T-helper 2 cell treated with Interferon-gamma antibody and Interleukin-4, amounts not matched to agents 5 μg/mL and 100 μg/mL, for 36 hours (primary cell): ENCODE measurements at regions not wholly inside any gene's neighbourhood (a gene's known extent, or its start where the extent isn't known, plus 50 kb on each side); places are given as distances from the start of the nearest gene placed in this dataset.

ENCODE experiments used
- DNase-seq: peaks from one replicate; pipeline ENCODE4 v3.0.0; 2021; ENCODE audit warnings: low spot score
- H3K27ac Mint-ChIP-seq: one replicate; pipeline ENCODE4 v1.8.0; 2021; ENCODE audit warnings: mild to moderate bottlenecking, mixed read lengths
- H3K27me3 Mint-ChIP-seq: one replicate; pipeline ENCODE4 v1.8.0; 2021; ENCODE audit warnings: low read depth, mixed read lengths
- H3K36me3 Mint-ChIP-seq: one replicate; pipeline ENCODE4 v1.8.0; 2021; ENCODE audit warnings: low read depth, mixed read lengths
- H3K4me1 Mint-ChIP-seq: one replicate; pipeline ENCODE4 v1.8.0; 2021; ENCODE audit warnings: low read depth, mixed read lengths
- H3K4me3 Mint-ChIP-seq: one replicate; pipeline ENCODE4 v1.8.0; 2022; ENCODE audit warnings: mild to moderate bottlenecking, moderate library complexity, mixed read lengths
- H3K9me3 Mint-ChIP-seq: one replicate; pipeline ENCODE4 v1.8.0; 2021; ENCODE audit warnings: mixed read lengths

DNA sequence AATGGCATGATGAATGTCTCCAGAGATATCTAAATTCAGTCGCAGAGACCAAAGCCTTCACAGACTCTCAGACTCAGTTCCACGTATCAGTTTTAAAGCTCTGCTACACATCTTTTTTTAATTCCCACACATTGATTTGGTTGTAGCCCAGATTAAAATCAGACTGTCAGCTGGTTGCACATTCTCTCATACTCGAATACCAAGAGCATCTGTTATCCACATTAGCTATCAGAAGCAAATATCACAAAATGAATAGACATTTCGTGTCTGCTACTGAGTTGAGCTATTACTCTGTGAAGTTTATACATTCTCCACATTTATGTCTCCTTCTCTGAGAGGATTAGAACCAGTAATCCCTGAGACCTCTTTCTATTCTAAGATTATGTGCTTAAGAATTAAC, 229.2 kb downstream of the GPAM start:
- Mint-ChIP-seq H3K36me3 (no peaks in the 10 kb centered on the region), H3K4me1 (no peaks in the 10 kb centered on the region), H3K27me3 (no peaks in the 10 kb centered on the region), H3K9me3 (peaks cover 14% of the 10 kb centered on the region), H3K27ac (no peak overlapping the region), H3K4me3 (no peak overlapping the region)
- no peak for DNase-seq

DNA sequence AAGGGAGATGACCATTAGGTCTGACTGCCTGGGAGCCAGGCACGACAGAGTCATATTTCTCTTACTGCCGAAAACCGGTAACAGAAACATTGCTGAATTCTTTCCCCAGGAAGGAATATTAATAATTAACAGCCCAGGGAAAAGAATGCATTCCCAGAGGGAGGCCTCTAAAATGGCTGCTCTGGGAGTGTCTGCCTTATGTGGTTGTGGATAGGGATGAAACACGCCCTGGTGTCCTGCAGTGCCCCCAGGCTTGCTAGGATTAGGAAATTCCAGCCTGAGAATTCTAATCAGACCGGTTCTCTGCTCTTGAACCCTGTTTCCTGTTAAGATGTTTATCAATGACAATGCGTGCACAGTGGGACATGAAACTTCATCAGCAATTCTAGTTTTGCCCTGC, 226.7 kb downstream of the GPAM start:
- H3K4me1 Mint-ChIP-seq: no peaks in the 10 kb centered on the region
- no peak for DNase-seq
- H3K9me3 Mint-ChIP-seq: peaks cover 14% of the 10 kb centered on the region
- H3K27ac Mint-ChIP-seq: no peak overlapping the region
- H3K36me3 Mint-ChIP-seq: no peaks in the 10 kb centered on the region
- no peaks in the 10 kb centered on the region for H3K27me3 Mint-ChIP-seq
- no peak overlapping the region for H3K4me3 Mint-ChIP-seq

DNA sequence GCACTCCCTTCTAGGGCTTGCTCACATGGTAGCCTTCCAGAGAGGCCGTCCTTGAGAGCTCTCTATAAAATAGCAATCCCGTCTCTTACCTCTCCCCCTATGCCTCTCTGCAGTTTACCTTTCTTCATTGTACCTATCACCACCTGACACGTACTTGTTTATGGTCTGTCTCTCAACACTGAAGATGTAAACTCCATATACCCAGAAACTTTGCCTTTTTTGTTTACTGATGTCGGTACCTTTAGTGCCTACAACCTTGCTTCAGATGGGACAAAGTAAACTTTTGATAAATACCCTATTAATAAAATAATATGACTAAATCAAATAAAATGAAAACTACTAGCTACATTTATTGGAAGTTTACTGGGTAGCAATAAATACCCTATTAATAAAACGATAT, 220.6 kb downstream of the GPAM start:
- Mint-ChIP-seq H3K36me3 (no peaks in the 10 kb centered on the region), H3K4me1 (no peaks in the 10 kb centered on the region), H3K27ac (no peak overlapping the region), H3K9me3 (peaks cover 3% of the 10 kb centered on the region), H3K4me3 (no peak overlapping the region), H3K27me3 (no peaks in the 10 kb centered on the region)
- no peak for DNase-seq

DNA sequence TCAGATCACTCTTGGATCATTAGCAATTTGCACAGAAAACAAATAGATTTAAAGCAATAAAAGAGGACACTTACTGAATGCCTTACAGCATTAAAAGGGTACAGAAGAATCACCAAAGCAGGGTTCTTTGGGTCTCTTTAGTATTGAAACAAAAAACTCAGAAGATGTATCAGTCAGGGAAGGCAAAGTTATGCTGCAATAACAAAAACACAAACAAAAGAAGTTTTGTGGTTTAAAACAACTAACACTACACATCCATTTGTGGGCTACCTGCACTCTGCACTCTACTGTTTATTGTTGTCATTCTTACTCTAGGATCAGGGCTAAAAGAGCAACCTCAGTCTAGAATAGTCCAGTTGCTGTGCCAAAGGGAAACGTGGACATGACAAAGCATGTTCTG, 216.4 kb downstream of the GPAM start:
- DNase-seq: no peak
- Mint-ChIP-seq H3K9me3 (peaks cover 3% of the 10 kb centered on the region), H3K27ac (no peak overlapping the region), H3K36me3 (no peaks in the 10 kb centered on the region), H3K4me3 (no peak overlapping the region), H3K4me1 (no peaks in the 10 kb centered on the region), H3K27me3 (no peaks in the 10 kb centered on the region)

DNA sequence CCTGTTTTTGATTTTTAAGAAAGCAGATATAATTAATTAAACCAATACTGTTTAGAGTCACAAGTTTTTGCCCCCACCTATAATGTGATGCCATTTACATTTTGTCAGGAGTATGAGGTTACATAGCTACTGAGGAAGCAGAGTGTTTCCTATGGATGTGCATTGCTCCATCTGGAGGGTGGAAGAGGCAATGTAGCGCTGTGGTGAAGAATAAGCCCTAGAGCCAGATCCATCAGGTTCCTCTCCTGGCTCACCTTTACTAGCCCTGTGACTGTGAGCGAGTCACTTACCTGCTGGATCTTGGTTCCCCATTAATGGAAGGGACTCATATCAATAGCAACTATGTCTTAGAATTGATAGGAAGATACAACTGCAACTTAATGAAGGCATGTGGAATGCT, 216.0 kb downstream of the GPAM start:
- Mint-ChIP-seq H3K27me3 (no peaks in the 10 kb centered on the region), H3K36me3 (no peaks in the 10 kb centered on the region), H3K4me3 (no peak overlapping the region), H3K9me3 (peaks cover 3% of the 10 kb centered on the region), H3K4me1 (no peaks in the 10 kb centered on the region), H3K27ac (no peak overlapping the region)
- DNase-seq: no peak

DNA sequence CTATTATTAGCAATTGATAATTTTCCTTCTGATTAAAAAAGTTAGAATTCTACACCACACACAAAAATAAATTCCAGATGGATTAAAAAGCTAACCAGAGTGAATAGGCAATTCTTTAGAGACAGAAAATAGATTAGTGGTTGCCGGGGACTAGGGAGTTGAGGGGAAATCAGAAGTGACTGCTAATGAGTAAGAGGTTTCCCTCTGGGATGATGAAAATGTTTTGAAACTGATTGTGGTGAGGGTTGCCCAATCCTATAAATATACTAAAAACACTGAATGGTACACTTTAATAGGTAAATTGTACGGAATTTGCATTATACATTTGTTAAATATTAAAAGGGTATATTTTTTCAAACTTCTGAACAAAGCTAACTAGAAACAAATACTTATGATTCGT, 214.9 kb downstream of the GPAM start:
- no peak for DNase-seq
- Mint-ChIP-seq H3K27ac (no peak overlapping the region), H3K4me3 (no peak overlapping the region), H3K36me3 (no peaks in the 10 kb centered on the region), H3K4me1 (no peaks in the 10 kb centered on the region), H3K9me3 (peaks cover 3% of the 10 kb centered on the region), H3K27me3 (no peaks in the 10 kb centered on the region)

DNA sequence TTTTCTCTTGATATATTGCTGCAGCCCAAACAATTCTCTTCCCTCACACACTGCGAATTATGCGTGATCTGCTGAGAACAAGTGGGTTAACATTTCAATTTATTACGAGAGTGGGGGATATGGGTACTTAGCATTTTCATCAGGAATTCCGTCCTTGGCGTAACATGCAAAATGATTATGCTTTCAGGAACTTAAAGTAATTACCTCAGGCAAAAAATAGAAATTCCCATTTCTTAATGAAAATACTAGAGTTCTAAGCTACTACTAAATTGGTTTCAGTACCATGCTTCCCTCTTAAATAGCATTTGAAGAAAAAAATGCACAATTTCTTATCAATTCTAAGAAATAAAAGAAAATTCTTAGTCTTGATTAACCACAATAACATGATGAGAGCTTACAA, 213.5 kb downstream of the GPAM start:
- no peak overlapping the region for H3K27ac Mint-ChIP-seq
- no peaks in the 10 kb centered on the region for H3K4me1 Mint-ChIP-seq

DNA sequence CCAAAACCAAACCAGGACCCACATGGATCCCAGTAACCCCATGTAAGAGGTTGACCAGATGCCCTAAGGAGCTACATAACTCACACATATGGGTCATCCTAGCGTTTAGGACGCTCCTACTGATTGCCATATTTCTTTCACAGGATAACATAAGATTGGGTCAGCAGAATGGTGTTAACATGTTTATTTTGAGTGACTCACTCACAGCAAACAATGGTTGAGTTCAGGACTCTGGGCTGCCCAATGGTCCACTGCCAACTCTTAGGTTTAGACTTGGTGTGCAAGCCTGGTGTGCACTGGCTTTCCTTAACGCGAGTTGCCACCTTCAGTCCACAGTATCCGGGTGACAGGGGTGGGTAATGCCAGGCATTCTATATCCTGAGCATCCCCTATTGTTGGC, 211.5 kb downstream of the GPAM start:
- Mint-ChIP-seq H3K4me3 (no peak overlapping the region), H3K27me3 (no peaks in the 10 kb centered on the region), H3K9me3 (no peaks in the 10 kb centered on the region), H3K27ac (no peak overlapping the region), H3K36me3 (no peaks in the 10 kb centered on the region), H3K4me1 (no peaks in the 10 kb centered on the region)
- DNase-seq: no peak

More for the DNA sequence above, 213.5 kb downstream of the GPAM start:
- Mint-ChIP-seq H3K9me3 (peaks cover 3% of the 10 kb centered on the region), H3K4me3 (no peak overlapping the region), H3K27me3 (no peaks in the 10 kb centered on the region), H3K36me3 (no peaks in the 10 kb centered on the region)
- DNase-seq: no peak

DNA sequence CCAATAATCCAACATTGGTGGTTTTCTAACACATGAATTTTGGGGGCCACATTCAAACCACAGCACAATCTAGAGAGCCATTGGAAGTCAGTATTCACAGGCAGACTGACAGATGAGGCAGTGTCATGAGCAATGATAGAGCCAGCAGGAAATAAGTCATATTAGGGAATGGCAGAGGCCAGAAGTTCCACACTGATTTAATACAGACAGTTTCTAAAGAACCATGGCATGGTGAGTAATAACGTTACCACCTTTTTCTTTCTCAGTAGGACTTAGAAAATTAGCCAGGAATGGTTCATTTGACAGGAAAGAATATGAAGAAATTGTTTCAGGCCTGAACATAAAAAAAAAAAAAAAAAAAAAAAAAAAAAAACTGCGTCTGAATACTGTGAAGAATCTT, 210.3 kb downstream of the GPAM start:
- no peaks in the 10 kb centered on the region for H3K27me3 Mint-ChIP-seq
- no peak overlapping the region for H3K4me3 Mint-ChIP-seq
- no peaks in the 10 kb centered on the region for H3K36me3 Mint-ChIP-seq
- no peak for DNase-seq
- H3K4me1 Mint-ChIP-seq: no peaks in the 10 kb centered on the region
- H3K9me3 Mint-ChIP-seq: no peaks in the 10 kb centered on the region
- no peak overlapping the region for H3K27ac Mint-ChIP-seq

DNA sequence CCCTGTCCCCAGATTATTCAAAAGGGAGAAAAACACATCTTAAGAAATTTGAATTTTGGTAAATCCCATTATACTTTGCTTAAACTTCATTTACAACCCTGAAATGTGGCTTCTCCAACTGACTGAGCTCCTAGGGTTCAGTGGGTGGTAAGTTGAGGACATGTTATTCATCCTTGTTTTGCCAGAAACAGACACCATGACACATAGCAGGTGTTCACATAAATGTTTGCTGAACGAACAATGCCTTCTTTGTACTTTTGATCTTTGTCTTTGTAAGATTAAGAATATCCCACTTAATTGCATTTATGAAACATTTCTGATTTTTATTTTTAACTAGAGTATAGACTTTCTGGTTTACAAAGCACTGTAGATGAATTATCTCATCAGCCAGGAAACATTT, 209.7 kb downstream of the GPAM start:
- Mint-ChIP-seq H3K27ac (no peak overlapping the region), H3K36me3 (no peaks in the 10 kb centered on the region), H3K4me3 (no peak overlapping the region), H3K4me1 (no peaks in the 10 kb centered on the region), H3K9me3 (no peaks in the 10 kb centered on the region), H3K27me3 (no peaks in the 10 kb centered on the region)
- no peak for DNase-seq

DNA sequence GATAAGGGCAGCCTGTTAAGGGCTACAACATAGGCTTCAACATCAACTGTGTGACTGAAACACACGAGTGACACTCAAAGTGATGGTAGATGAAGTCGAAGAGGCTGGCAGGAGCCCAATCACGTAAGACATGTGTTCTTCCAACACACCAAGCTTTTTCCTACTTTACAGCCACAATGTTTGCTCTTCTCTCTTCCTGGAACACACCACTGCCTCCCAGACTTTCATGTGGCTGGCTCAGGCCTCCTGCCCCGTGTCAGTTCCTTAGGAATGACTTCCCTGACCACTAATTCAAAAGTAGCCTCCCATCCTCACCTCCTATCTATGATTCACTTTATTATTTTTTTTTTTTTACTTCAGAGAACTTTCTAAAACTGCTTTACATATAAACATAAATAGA, 209.2 kb downstream of the GPAM start:
- H3K4me1 Mint-ChIP-seq: no peaks in the 10 kb centered on the region
- no peak for DNase-seq
- H3K27me3 Mint-ChIP-seq: no peaks in the 10 kb centered on the region
- no peak overlapping the region for H3K27ac Mint-ChIP-seq
- no peaks in the 10 kb centered on the region for H3K9me3 Mint-ChIP-seq
- H3K36me3 Mint-ChIP-seq: no peaks in the 10 kb centered on the region
- no peak overlapping the region for H3K4me3 Mint-ChIP-seq

DNA sequence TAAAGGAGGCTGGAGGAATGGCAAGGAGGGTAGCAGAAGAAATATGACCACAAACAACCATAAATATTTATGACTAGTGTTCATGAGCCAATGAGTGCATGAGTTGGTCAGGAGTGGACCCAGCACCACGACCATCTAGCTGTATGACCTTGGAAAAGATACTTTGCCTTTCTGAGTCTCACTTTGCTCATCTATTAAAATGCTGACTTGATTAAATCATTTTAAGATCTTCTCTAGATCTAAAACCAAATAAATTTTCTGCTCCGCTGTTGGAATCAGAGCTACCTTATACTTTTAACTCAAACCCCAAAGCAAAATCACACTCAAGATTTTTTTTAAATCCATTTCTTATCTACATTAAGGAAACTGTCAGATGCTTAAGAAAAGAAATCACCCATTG, 207.0 kb downstream of the GPAM start:
- Mint-ChIP-seq H3K4me1 (no peaks in the 10 kb centered on the region), H3K9me3 (no peaks in the 10 kb centered on the region), H3K36me3 (no peaks in the 10 kb centered on the region), H3K4me3 (no peak overlapping the region), H3K27ac (no peak overlapping the region), H3K27me3 (no peaks in the 10 kb centered on the region)
- no peak for DNase-seq

DNA sequence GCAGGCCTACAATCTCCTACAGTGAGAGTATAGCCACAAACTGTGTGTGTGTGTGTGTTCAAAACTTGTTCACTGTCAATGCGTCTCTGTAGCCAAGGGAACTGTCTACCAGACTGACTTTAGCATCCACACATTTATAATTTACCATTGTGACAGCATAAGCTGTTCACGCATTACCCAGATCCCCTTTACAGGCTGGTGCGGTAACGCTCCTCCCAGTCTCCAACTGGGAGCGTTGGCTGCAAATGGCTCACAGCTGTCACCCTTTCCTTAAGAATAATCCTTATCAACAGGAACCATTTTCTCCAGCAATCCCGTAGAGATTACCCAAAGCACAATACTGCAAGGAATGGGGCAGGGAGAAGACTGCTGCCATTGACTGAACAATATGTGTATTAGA, 199.5 kb downstream of the GPAM start:
- Mint-ChIP-seq H3K27me3 (no peaks in the 10 kb centered on the region), H3K4me3 (no peak overlapping the region), H3K9me3 (no peaks in the 10 kb centered on the region), H3K4me1 (no peaks in the 10 kb centered on the region), H3K36me3 (no peaks in the 10 kb centered on the region), H3K27ac (no peak overlapping the region)
- no peak for DNase-seq

DNA sequence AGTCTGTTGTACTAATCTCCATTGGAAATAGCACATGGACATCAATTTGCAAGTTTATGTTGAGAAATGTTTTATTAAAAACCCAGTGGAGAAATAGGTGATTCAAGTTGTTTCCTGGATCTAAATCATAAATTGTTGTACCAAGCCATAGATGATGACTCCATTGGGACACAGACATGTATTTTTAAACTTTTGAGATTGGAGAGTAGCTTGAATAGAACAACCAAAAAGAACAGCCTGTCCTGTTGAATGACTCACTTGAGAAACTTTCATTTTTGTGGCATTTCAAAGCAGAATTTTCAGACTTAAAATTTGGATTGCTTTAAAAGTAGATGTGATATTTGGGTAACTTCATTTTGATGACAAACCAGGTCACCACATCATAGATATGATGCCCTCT, 197.5 kb downstream of the GPAM start:
- Mint-ChIP-seq H3K27me3 (no peaks in the 10 kb centered on the region), H3K9me3 (no peaks in the 10 kb centered on the region), H3K27ac (no peak overlapping the region), H3K4me1 (no peaks in the 10 kb centered on the region), H3K36me3 (no peaks in the 10 kb centered on the region), H3K4me3 (no peak overlapping the region)
- no peak for DNase-seq

DNA sequence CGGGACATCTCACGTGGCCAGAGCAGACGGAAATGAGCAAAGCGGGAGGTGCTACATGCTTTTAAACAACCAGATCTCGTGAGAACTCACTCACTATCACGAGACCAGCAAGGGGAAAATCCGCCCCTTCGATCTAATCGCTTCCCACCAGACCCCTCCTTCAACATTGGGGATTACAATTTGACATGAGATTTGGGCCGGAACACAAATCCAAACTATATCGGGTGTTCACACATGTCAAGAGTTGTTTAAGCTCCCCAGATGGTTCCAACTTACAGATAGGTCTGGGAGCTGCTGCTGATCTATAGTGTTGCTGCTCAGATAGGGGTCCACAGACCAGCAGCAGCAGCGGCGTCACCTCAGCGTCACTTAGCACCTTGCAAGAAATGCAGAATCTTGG, 194.9 kb downstream of the GPAM start:
- no peak for DNase-seq
- no peak overlapping the region for H3K27ac Mint-ChIP-seq
- no peak overlapping the region for H3K4me3 Mint-ChIP-seq
- no peaks in the 10 kb centered on the region for H3K9me3 Mint-ChIP-seq
- H3K36me3 Mint-ChIP-seq: no peaks in the 10 kb centered on the region
- no peaks in the 10 kb centered on the region for H3K27me3 Mint-ChIP-seq
- H3K4me1 Mint-ChIP-seq: no peaks in the 10 kb centered on the region
